ENCODE measurements at regions not wholly inside any gene's neighbourhood (a gene's known extent, or its start where the extent isn't known, plus 50 kb on each side); places are given as distances from the start of the nearest gene placed in this dataset.

GRCh38 chr6:48755315-48755714 is 644.3 kb upstream of the PTCHD4 start:
- no peak for TF ChIP-seq CTCF (IDR thresholded peaks at IDR 0.05)
- ATAC-seq (no peak), DNase-seq (no peak)
- no peaks in the 10 kb centered on the region for H3K36me3 ChIP-seq (ENCODE audit: insufficient read depth in 1 of 2, low read depth in 1 of 2)
- H3K27me3 ChIP-seq (ENCODE audit: insufficient read depth in 3 of 3, low read length in 2 of 3): no peaks in the 10 kb centered on the region
- no peaks in the 10 kb centered on the region for H3K4me1 ChIP-seq
- H3K4me3 ChIP-seq: no peak overlapping the region
- intact Hi-C loops (cut with DNase I): no loop called here
- WGBS, 3 donors: 57 to 64% (median 59%) methylated on average over 3 of the region's 3 CpGs
- H3K9me3 ChIP-seq: no peaks in the 10 kb centered on the region
- no peak overlapping the region for H3K27ac ChIP-seq

GRCh38 chr6:48754641-48755040 is 643.6 kb upstream of the PTCHD4 start:
- Histone ChIP-seq H3K4me3 (no peak overlapping the region), H3K27me3 (ENCODE audit: insufficient read depth in 3 of 3, low read length in 2 of 3) (no peaks in the 10 kb centered on the region), H3K27ac (no peak overlapping the region), H3K36me3 (ENCODE audit: insufficient read depth in 1 of 2, low read depth in 1 of 2) (no peaks in the 10 kb centered on the region), H3K9me3 (no peaks in the 10 kb centered on the region), H3K4me1 (no peaks in the 10 kb centered on the region)
- TF ChIP-seq CTCF (IDR thresholded peaks at IDR 0.05): no peak
- no peak for DNase-seq
- 30 to 42% (median 34%) methylated on average over 3 of the region's 3 CpGs for WGBS, 3 donors
- intact Hi-C loops (cut with DNase I): no loop called here
- no peak for ATAC-seq

GRCh38 chr6:48750861-48751260 is 639.9 kb upstream of the PTCHD4 start:
- no peak for TF ChIP-seq CTCF (IDR thresholded peaks at IDR 0.05)
- H3K4me1 ChIP-seq: no peaks in the 10 kb centered on the region
- H3K36me3 ChIP-seq (ENCODE audit: insufficient read depth in 1 of 2, low read depth in 1 of 2): no peaks in the 10 kb centered on the region
- 69 to 79% (median 73%) methylated on average over 2 of the region's 2 CpGs for WGBS, 3 donors
- H3K27me3 ChIP-seq (ENCODE audit: insufficient read depth in 3 of 3, low read length in 2 of 3): no peaks in the 10 kb centered on the region
- intact Hi-C loops (cut with DNase I): no loop called here
- ATAC-seq (no peak), DNase-seq (no peak)
- H3K27ac ChIP-seq: no peak overlapping the region
- H3K9me3 ChIP-seq: no peaks in the 10 kb centered on the region
- no peak overlapping the region for H3K4me3 ChIP-seq

- no peaks in the 10 kb centered on the region for H3K4me1 ChIP-seq
- ATAC-seq (no peak), DNase-seq (no peak)
- intact Hi-C loops (cut with DNase I): no loop called here
- no peak overlapping the region for H3K27ac ChIP-seq
- H3K4me3 ChIP-seq: no peak overlapping the region
- H3K36me3 ChIP-seq (ENCODE audit: insufficient read depth in 1 of 2, low read depth in 1 of 2): no peaks in the 10 kb centered on the region
- no peaks in the 10 kb centered on the region for H3K9me3 ChIP-seq
- H3K27me3 ChIP-seq (ENCODE audit: insufficient read depth in 3 of 3, low read length in 2 of 3): no peaks in the 10 kb centered on the region
- no peak for TF ChIP-seq CTCF (IDR thresholded peaks at IDR 0.05)
These were observed 636.5 kb upstream of the PTCHD4 start for GRCh38 chr6:48747471-48747870.

- no peak for TF ChIP-seq CTCF (IDR thresholded peaks at IDR 0.05)
- H3K27ac ChIP-seq: no peak overlapping the region
- H3K4me1 ChIP-seq: no peaks in the 10 kb centered on the region
- WGBS, 3 donors: 55 to 62% (median 61%) methylated on average over 2 of the region's 2 CpGs
- H3K9me3 ChIP-seq: no peaks in the 10 kb centered on the region
- H3K4me3 ChIP-seq: no peak overlapping the region
- ATAC-seq (no peak), DNase-seq (no peak)
- intact Hi-C loops (cut with DNase I): no loop called here
- no peaks in the 10 kb centered on the region for H3K27me3 ChIP-seq (ENCODE audit: insufficient read depth in 3 of 3, low read length in 2 of 3)
- H3K36me3 ChIP-seq (ENCODE audit: insufficient read depth in 1 of 2, low read depth in 1 of 2): no peaks in the 10 kb centered on the region
These were observed 636.0 kb upstream of the PTCHD4 start for GRCh38 chr6:48747040-48747439.

Data from psoas muscle (tissue), 7 donors.